Loucy (cell line): ENCODE measurements at regions not wholly inside any gene's neighbourhood (a gene's known extent, or its start where the extent isn't known, plus 50 kb on each side); places are given as distances from the start of the nearest gene placed in this dataset.

Experiments used
- EZH2phosphoT487 ChIP-seq: fragments of 200-600 bp; IDR thresholded peaks from 2 replicates; pipeline ENCODE4 v1.6.1; 2018; ENCODE audit warnings: antibody characterized with exemption, mild to moderate bottlenecking, moderate library complexity, borderline replicate concordance
- TF ChIP-seq, protein P1 (sequence below): fragments of 200-600 bp; sonication (generic); conservative IDR thresholded peaks from 2 replicates; pipeline ENCODE4 v1.5.1; 2014; ENCODE audit warnings: mild to moderate bottlenecking, antibody characterized with exemption, low read length

GRCh38 chr13:40172149-40172591, 494.3 kb downstream of the FOXO1 start:
- no peak for TF ChIP-seq EZH2phosphoT487
- TF ChIP-seq, protein P1, sequence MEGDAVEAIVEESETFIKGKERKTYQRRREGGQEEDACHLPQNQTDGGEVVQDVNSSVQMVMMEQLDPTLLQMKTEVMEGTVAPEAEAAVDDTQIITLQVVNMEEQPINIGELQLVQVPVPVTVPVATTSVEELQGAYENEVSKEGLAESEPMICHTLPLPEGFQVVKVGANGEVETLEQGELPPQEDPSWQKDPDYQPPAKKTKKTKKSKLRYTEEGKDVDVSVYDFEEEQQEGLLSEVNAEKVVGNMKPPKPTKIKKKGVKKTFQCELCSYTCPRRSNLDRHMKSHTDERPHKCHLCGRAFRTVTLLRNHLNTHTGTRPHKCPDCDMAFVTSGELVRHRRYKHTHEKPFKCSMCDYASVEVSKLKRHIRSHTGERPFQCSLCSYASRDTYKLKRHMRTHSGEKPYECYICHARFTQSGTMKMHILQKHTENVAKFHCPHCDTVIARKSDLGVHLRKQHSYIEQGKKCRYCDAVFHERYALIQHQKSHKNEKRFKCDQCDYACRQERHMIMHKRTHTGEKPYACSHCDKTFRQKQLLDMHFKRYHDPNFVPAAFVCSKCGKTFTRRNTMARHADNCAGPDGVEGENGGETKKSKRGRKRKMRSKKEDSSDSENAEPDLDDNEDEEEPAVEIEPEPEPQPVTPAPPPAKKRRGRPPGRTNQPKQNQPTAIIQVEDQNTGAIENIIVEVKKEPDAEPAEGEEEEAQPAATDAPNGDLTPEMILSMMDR: no peak
